ENCODE measurements at regions not wholly inside any gene's neighbourhood (a gene's known extent, or its start where the extent isn't known, plus 50 kb on each side); places are given as distances from the start of the nearest gene placed in this dataset.
A peak's percentile ranks its signal among the peaks of the same experiment; 100 is the strongest.

GRCh38 chr5:133746834-133747233 is 134.5 kb upstream of the FSTL4 start:
- Histone ChIP-seq H3K4me3 (ENCODE audit: control insufficient read depth in 2 of 3, extremely low read depth in 1 of 3, insufficient read depth in 2 of 3, low read depth in 1 of 3, low read length in 3 of 3) (no peak overlapping the region), H3K36me3 (ENCODE audit: control insufficient read depth in 2 of 2, extremely low read depth in 1 of 2, insufficient read depth in 2 of 2, low read length in 2 of 2) (no peaks in the 10 kb centered on the region), H3K9me1 (ENCODE audit: control insufficient read depth, extremely low read depth, insufficient read depth, low read length) (no peaks in the 10 kb centered on the region), H3K79me2 (ENCODE audit: control insufficient read depth, insufficient read depth, low read length) (no peaks in the 10 kb centered on the region), H3K9me3 (ENCODE audit: control insufficient read depth, low read depth, low read length) (no peaks in the 10 kb centered on the region), H3K27ac (ENCODE audit: control insufficient read depth, insufficient read depth, low read length) (no peak overlapping the region), H3K27me3 (ENCODE audit: control insufficient read depth, extremely low read depth, insufficient read depth, low read length) (peaks cover 4% of the 10 kb centered on the region), H4K20me1 (ENCODE audit: control insufficient read depth, extremely low read depth, insufficient read depth, low read length) (no peaks in the 10 kb centered on the region), H3K4me2 (ENCODE audit: control insufficient read depth, extremely low read depth, insufficient read depth, low read depth, low read length) (no peak overlapping the region), H2AFZ (ENCODE audit: control insufficient read depth, low read length) (no peak overlapping the region), H3K9ac (ENCODE audit: control insufficient read depth, extremely low read depth, insufficient read depth, low read length) (no peak overlapping the region), H3K4me1 (ENCODE audit: control insufficient read depth, extremely low read depth, insufficient read depth, low read length) (no peaks in the 10 kb centered on the region)
- DNase-seq (ENCODE audit: low read depth, low spot score) (no peak), FAIRE-seq (no peak)
- TF ChIP-seq, protein P1, sequence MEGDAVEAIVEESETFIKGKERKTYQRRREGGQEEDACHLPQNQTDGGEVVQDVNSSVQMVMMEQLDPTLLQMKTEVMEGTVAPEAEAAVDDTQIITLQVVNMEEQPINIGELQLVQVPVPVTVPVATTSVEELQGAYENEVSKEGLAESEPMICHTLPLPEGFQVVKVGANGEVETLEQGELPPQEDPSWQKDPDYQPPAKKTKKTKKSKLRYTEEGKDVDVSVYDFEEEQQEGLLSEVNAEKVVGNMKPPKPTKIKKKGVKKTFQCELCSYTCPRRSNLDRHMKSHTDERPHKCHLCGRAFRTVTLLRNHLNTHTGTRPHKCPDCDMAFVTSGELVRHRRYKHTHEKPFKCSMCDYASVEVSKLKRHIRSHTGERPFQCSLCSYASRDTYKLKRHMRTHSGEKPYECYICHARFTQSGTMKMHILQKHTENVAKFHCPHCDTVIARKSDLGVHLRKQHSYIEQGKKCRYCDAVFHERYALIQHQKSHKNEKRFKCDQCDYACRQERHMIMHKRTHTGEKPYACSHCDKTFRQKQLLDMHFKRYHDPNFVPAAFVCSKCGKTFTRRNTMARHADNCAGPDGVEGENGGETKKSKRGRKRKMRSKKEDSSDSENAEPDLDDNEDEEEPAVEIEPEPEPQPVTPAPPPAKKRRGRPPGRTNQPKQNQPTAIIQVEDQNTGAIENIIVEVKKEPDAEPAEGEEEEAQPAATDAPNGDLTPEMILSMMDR (optimal IDR thresholded peaks at IDR 0.05 in 1 of 3, IDR thresholded peaks at IDR 0.05 in 1 of 3, conservative IDR thresholded peaks at IDR 0.05 in 1 of 3; ENCODE audit: extremely low read depth in 1 of 3, insufficient read depth in 2 of 3, low read length in 3 of 3) = peak; percentile 11 to 38 (median 17)
- TF ChIP-seq EZH2 (IDR thresholded peaks at IDR 0.05; ENCODE audit: low read length) = no peak
- dilution Hi-C loops (cut with MboI; ENCODE audit: extremely low pct_ligation_motif_present, low sequenced_read_pairs) = no loop called here

DNA sequence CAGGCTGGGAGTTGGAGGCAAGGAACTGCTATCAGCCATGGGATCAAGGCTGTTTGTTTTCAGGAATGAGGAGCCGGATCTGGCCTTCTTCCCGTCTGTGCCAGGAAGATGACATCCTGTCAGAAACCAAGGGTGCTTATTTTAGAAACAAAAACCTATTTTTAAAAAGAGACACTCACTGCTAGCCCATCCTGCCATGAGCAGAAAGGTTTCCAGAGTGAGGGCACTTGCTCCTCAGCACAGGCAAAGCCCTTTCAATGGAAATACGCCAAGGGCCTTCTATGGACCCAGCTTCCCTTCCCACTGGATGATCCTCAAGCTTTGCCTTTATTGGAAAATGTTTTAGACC is 132.6 kb upstream of the FSTL4 start:
- H3K4me1 ChIP-seq (ENCODE audit: control insufficient read depth, extremely low read depth, insufficient read depth, low read length) = no peaks in the 10 kb centered on the region
- no peaks in the 10 kb centered on the region for H4K20me1 ChIP-seq (ENCODE audit: control insufficient read depth, extremely low read depth, insufficient read depth, low read length)
- DNase-seq (ENCODE audit: low read depth, low spot score) (no peak), FAIRE-seq (no peak)
- dilution Hi-C loops (cut with MboI; ENCODE audit: extremely low pct_ligation_motif_present, low sequenced_read_pairs) = no loop called here
- H3K27ac ChIP-seq (ENCODE audit: control insufficient read depth, insufficient read depth, low read length) = no peak overlapping the region
- no peak overlapping the region for H3K4me3 ChIP-seq (ENCODE audit: control insufficient read depth in 2 of 3, extremely low read depth in 1 of 3, insufficient read depth in 2 of 3, low read depth in 1 of 3, low read length in 3 of 3)
- no peaks in the 10 kb centered on the region for H3K36me3 ChIP-seq (ENCODE audit: control insufficient read depth in 2 of 2, extremely low read depth in 1 of 2, insufficient read depth in 2 of 2, low read length in 2 of 2)
- no peaks in the 10 kb centered on the region for H3K9me1 ChIP-seq (ENCODE audit: control insufficient read depth, extremely low read depth, insufficient read depth, low read length)
- no peak for TF ChIP-seq EZH2 (IDR thresholded peaks at IDR 0.05; ENCODE audit: low read length)
- TF ChIP-seq, protein P1 (optimal IDR thresholded peaks at IDR 0.05 in 1 of 3, IDR thresholded peaks at IDR 0.05 in 1 of 3, conservative IDR thresholded peaks at IDR 0.05 in 1 of 3; ENCODE audit: extremely low read depth in 1 of 3, insufficient read depth in 2 of 3, low read length in 3 of 3) = no peak
- H3K27me3 ChIP-seq (ENCODE audit: control insufficient read depth, extremely low read depth, insufficient read depth, low read length) = peaks cover 5% of the 10 kb centered on the region
- no peak overlapping the region for H2AFZ ChIP-seq (ENCODE audit: control insufficient read depth, low read length)
- no peaks in the 10 kb centered on the region for H3K79me2 ChIP-seq (ENCODE audit: control insufficient read depth, insufficient read depth, low read length)
- H3K9me3 ChIP-seq (ENCODE audit: control insufficient read depth, low read depth, low read length) = no peaks in the 10 kb centered on the region
- H3K4me2 ChIP-seq (ENCODE audit: control insufficient read depth, extremely low read depth, insufficient read depth, low read depth, low read length) = no peak overlapping the region
- H3K9ac ChIP-seq (ENCODE audit: control insufficient read depth, extremely low read depth, insufficient read depth, low read length) = no peak overlapping the region
